ENCODE measurements at regions not wholly inside any gene's neighbourhood (a gene's known extent, or its start where the extent isn't known, plus 50 kb on each side); places are given as distances from the start of the nearest gene placed in this dataset.
A peak's percentile ranks its signal among the peaks of the same experiment; 100 is the strongest.
"Not testable (repeated sequence)": the region's sequence is repeated elsewhere in the genome, so short reads cannot be mapped to it uniquely, and the experiment has no call there.

DNA sequence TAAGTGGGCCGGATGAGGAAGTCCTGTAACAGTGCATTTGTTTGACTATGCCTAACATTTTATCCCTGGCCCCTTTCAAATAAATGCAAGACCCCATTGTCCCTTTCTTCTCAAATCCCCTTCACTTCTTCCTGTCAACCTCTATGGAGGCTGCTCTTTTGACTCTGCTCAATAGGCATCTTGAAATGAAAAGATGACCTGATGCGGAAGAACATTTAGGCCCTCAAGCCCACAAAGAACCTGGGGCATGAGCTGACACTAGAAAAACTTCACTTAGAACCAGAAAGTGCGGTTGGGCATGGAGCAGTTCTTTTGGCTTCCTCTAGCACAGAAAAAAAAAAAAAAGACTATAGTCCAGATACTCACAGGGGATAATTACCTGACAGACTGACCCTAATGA, 1434.7 kb upstream of the WWC1 start:
- ATAC-seq (no peak), DNase-seq (no peak)
- intact Hi-C loops (cut with DNase I) = no loop called here

GRCh38 chr5:166860426-166860825, 1431.0 kb upstream of the WWC1 start:
- no peak for DNase-seq
- intact Hi-C loops (cut with DNase I) = no loop called here
- ATAC-seq = no peak

DNA sequence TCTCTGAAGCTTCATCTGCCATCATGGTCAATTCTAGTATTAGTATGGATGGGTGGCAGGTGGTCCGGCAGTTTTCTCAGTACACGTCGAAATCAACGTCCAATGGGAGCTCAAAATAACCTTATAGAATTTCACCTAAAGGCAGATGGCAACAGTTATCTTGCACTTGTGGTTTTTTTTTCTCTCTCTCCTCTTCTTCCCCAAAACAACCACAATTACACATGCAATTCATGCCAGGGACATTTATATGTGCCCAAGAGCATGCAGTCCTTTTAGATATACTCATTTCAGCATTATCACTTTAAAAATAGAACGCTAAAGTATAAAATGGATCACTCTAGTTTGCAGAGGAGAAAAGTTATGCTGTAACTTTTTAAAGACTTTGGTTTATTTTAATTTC, 1428.9 kb upstream of the WWC1 start:
- ATAC-seq = no peak
- no peak for DNase-seq
- intact Hi-C loops (cut with DNase I) = no loop called here

- DNase-seq (no peak), ATAC-seq (no peak)
- intact Hi-C loops (cut with DNase I) = no loop called here
Observed at GRCh38 chr5:166865206-166865605, 1426.2 kb upstream of the WWC1 start.

- no peak for DNase-seq
- no peak for ATAC-seq
- intact Hi-C loops (cut with DNase I) = no loop called here
Observed at GRCh38 chr5:166880456-166880855, 1411.0 kb upstream of the WWC1 start.

DNA sequence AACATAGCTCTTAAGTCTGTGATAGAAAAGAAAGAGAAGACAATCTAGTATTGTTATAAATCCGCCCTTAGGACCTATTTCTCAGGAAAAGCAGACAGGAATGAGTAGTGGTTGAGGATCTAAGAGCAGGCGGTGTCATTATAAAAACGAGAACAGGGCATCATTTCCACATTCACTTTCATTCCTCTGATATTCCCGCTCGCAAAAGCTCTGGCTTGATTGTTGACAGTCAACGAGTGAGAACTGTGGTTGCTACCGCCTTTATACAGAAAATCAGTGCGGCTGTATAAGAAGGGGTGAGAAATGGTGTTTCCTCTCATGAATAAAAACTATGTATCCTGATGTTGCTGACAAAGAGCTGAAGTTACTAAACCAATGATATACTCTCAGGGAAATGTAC, 1409.6 kb upstream of the WWC1 start:
- intact Hi-C loops (cut with DNase I) = no loop called here
- DNase-seq (no peak), ATAC-seq (no peak)

DNA sequence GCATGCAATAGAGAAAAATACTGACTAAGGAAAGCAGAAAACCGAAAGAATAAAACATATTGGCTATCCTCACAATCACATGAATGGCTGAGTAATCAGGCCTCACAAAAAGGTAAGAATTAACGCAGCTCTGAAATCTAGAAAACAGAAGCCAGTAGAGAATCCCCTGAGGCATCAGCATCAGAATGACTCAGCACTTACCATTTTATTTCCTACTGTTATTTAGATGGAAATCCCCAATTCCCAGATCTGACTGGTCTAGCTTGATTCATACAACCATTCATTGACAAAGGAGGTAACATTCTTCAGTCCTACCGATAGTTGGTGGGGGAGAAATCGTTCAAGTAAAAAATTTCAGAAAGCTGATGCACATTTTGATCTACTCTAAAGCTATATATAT, 1408.4 kb upstream of the WWC1 start:
- DNase-seq = no peak
- no peak for ATAC-seq
- intact Hi-C loops (cut with DNase I) = no loop called here

- DNase-seq = no peak
- ATAC-seq = no peak
- intact Hi-C loops (cut with DNase I) = no loop called here
Observed at GRCh38 chr5:166898166-166898565, 1393.3 kb upstream of the WWC1 start.

GRCh38 chr5:166899343-166899742, 1392.1 kb upstream of the WWC1 start:
- intact Hi-C loops (cut with DNase I) = no loop called here
- ATAC-seq (no peak), DNase-seq (no peak)

GRCh38 chr5:166904571-166904970, 1386.9 kb upstream of the WWC1 start:
- DNase-seq (no peak), ATAC-seq (no peak)
- intact Hi-C loops (cut with DNase I) = no loop called here

DNA sequence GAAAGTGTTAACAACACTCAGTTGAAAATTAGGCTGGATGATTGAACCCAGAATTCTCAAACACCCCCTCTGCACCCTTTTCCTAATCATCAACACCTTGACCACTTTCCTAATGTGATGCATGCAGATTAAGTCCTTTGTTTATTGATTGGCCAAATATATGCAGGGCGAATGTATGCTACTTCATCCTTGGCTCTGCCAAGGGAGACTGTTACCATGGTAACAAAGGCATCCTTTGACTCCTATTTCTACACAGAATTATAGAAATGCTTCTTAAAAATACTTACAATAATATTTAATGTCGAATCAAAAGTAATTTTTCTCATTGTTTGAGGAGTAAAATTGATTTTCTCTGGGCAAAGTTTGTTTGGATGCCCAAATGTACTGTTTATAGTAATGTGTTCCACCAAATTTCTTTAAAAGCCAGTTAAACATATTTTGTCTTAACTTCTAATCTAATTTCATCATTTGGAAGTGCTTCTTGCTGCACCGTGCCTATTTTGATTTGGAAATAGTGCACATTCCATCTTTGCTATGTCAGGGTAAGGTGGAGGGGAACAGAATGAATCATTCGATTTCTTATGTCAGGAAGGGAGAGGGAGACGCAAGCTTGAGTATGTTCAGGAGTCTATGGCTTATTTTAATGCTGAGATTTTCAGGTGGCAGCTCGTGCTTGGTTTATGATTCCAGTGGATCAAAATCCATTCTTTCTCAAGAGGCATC, 1384.3 kb upstream of the WWC1 start:
- peak in 1 of 2 donors; percentile 85 for ATAC-seq
- intact Hi-C loops (cut with DNase I) = no loop called here

GRCh38 chr5:166909040-166909439, 1382.4 kb upstream of the WWC1 start:
- ATAC-seq (peak in 1 of 2 donors; percentile 81), DNase-seq (no peak)
- intact Hi-C loops (cut with DNase I) = no loop called here

More for the DNA sequence above, 1384.3 kb upstream of the WWC1 start:
- DNase-seq = no peak

- intact Hi-C loops (cut with DNase I) = no loop called here
- DNase-seq (no peak), ATAC-seq (no peak)
Observed at GRCh38 chr5:166909926-166910325, 1381.5 kb upstream of the WWC1 start.

- DNase-seq = no peak
- intact Hi-C loops (cut with DNase I) = no loop called here
- no peak for ATAC-seq
Observed at GRCh38 chr5:166910995-166911394, 1380.5 kb upstream of the WWC1 start.

GRCh38 chr5:166916021-166916420, 1375.4 kb upstream of the WWC1 start:
- ATAC-seq (no peak), DNase-seq (no peak)
- intact Hi-C loops (cut with DNase I) = no loop called here

GRCh38 chr5:166926138-166926537, 1365.3 kb upstream of the WWC1 start:
- no peak for ATAC-seq
- no peak for DNase-seq
- intact Hi-C loops (cut with DNase I) = no loop called here

- intact Hi-C loops (cut with DNase I); DNase-seq; ATAC-seq: not testable (repeated sequence)
Observed at GRCh38 chr5:166926806-166927475, 1364.5 kb upstream of the WWC1 start.

GRCh38 chr5:166936351-166936750, 1355.1 kb upstream of the WWC1 start:
- ATAC-seq (no peak), DNase-seq (no peak)
- intact Hi-C loops (cut with DNase I) = no loop called here

DNA sequence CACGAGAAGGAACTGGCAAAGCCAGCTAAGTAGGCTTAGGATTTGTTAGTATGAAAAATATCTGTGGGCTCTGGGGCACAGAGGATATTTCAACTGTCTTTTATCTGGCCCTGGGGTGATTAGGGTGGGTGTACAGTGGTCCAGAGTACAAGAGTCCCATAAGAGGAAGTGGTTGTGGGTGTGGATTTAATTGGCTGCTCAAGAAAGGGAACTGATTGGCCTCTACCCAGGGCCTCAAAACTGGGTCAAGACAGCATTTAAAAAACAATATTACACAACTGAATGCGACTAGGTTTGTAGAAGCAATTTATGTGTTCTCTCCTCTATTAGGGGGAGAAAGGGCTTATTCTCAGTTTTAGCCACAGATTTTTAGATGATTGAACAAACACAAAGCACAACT, 1353.4 kb upstream of the WWC1 start:
- intact Hi-C loops (cut with DNase I) = no loop called here
- DNase-seq (no peak), ATAC-seq (no peak)

DNA sequence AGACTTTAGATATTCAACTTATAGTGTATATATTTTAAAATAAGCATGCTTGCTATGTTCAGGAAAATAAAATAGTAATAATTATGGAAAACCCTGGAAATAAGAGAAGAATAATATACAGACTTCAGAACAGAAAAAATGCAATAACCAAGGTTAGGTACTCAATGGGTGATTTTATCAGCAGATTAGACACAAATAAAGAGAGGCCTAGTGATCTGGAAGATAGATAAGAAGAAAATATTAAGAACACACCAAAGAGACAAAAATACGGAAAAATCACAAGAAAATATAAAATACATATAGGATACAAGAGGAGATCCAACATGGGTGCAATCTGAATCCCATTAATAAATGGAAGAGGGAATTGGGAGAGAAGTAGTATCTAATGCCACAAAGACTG, 1348.5 kb upstream of the WWC1 start:
- ATAC-seq (no peak), DNase-seq (no peak)
- intact Hi-C loops (cut with DNase I) = no loop called here

DNA sequence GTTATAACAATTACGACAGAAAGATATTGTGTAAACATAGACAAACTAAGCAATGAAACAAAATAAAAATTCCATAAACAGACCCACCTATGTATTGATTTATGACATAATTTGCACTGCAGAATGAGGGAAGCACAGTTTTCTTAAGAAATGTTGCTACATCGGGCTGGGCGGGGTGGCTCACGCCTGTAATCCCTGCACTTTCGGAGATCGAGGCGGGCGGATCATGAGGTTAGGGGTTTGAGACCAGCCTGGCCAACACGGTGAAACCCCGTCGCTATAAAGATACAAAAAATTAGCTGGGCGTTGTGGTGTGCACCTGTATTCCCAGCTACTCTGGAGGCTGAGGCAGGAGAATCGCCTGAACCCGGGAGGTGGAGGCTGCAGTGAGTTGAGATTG, 1344.4 kb upstream of the WWC1 start:
- ATAC-seq (no peak), DNase-seq (no peak)
- intact Hi-C loops (cut with DNase I) = no loop called here

Data from left cardiac atrium (tissue), 4 donors.